Fibroblast of gingiva (primary cell): ENCODE measurements at regions not wholly inside any gene's neighbourhood (a gene's known extent, or its start where the extent isn't known, plus 50 kb on each side); places are given as distances from the start of the nearest gene placed in this dataset.
"Not testable (repeated sequence)": the region's sequence is repeated elsewhere in the genome, so short reads cannot be mapped to it uniquely, and the experiment has no call there.

Experiments used
- DNase-seq: peaks from one replicate; pipeline ENCODE4 v3.0.0-alpha.2; 2011; ENCODE audit warnings: low read depth

DNA sequence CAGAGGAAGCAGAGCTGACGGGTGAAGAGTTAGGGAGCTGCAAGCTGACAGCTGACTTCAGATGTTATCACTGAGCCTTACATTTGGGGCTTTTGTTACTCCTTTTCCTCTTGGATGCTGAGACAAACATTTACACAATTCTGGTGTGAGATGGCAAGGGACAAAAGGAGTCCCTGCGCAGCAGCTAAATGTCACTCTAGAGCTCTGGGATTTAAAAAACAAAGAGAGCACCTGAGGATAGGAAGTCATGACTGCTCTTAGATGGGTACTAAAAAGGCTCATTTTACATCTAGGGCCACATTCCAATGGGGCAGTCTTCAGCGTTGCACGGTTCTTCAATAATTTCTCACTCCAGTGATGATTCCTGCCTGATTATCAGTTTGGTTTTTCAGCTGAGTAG lies 204.5 kb downstream of the RAB38 start:
- DNase-seq: no peak

DNA sequence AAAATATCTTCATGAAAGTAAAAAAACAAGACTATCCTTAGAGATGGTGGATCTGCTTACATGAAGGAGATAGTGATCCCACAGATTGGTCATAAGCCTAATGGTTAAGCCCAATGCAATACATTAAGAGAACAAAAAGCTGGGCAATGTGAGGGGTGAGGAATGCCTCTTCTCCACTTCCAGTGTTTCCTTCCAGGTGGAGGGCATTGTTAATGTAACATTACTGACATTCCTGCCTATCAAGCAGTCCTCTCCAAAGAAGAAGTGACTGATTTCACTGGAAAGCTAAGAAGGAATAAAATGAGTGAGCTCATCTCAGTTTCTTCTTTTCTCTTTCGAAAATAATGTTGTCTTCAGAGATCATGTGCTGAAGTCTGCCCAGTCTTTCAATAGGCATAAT lies 207.8 kb downstream of the RAB38 start:
- no peak for DNase-seq

DNA sequence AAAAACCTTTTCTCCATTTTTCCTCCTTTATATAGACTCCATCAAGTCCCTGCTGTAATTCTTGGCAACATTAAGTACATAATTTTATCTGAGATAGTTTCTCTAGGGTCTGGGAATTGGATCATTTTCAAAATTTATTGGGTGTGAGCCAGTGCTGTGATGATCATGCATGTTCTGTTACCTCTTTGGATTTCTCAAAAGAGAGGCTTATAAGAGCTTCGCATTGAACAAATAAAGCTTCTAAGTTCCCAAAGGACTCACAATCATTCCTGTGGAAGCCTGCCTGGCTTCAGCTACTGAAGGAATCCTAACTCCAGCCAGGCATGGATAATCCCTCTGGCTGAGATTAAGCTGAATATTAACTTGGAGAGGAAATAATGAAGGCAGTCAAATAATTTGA lies 208.5 kb downstream of the RAB38 start:
- no peak for DNase-seq

DNA sequence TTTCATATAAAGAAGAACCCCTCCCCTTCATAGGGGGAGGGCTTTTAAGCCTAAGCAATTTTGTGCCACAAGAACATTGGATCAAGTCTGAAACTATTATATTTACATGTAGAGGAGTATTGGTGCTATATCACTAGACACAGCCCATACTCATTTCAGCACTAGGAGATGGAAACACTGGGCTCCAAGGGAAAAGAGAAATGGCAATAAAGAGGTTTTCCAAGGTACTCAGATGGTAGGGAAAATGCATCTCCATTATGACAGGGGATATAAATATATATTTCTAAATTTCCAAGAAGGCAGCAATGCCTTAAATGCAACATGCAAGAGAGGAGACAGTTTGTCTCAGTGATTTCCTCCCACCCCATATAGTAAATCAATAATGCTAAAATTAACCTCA lies 209.0 kb downstream of the RAB38 start:
- no peak for DNase-seq

DNA sequence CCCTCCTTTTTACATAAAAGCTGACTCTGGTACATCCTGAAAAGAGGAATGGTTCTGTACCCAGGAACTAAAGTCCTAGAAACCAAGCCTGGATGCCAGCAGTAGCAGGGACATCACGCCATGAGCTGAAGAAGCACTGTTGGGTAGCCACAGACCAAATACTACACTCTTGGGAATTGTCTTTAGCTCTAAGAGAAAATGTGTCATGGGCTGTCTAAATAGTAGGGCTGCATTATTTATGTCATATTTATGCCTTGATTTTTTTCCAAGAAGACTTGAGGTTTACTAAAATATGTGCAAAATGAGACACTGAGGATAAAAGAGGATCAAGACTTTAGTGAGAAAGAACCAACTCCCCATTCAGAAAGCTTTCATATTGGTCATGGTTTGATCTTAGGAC lies 213.6 kb downstream of the RAB38 start:
- no peak for DNase-seq

DNA sequence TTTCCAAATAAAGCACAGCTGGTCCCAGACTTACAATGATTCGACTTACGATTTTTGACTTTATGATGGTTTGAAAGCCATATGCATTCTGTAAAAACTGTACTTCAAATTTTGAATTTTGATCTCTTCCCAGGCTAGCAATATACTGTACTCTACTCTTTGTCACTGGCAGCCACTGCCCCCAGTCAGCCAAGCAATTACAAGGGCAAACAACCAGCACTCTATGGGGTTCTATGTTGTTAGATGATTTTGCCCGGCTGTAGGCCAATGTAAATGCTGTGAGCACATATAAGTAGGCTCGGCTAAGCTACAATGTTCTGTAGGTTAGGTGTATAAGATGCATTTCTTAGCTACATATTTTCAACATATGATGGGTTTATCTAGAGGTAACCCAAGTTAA lies 217.3 kb downstream of the RAB38 start:
- DNase-seq: no peak

DNA sequence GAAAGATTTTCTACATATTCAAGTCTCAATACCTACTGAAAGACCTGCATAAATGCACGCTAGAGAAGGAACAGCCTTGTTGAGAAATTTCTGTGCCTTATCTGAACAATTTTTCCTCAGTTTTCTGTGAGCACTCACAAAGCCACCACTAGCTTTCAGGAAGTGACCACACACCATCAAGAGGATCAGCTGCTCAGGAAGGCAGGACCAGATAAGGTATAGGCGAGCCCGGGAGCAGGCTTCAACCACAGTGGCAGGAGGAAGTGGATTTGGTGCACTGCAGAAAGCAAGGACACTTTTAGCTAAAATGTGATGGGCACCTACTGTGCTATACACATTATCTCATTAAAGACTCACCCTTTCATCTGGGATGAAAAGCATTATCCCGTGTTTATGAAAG lies 220.8 kb downstream of the RAB38 start:
- DNase-seq: no peak

DNA sequence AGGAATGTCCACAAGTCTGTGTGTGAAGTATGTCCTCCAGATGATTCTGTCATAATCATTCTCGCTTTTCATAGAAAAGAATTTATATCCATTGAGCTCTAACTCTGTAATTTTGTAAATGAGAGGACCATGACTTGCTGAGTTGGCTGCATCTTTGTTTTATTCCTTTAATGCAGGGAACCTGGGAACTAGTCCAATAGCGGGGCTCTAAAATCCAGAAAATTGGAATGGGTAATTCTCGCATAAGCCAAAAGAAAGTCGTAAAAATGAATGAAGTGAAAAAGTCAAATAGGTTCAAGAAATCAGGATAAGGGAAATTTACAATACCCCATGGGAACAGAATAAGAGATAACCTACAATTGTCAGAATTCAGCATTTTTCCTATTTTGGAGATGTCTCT lies 232.5 kb downstream of the RAB38 start:
- no peak for DNase-seq

DNA sequence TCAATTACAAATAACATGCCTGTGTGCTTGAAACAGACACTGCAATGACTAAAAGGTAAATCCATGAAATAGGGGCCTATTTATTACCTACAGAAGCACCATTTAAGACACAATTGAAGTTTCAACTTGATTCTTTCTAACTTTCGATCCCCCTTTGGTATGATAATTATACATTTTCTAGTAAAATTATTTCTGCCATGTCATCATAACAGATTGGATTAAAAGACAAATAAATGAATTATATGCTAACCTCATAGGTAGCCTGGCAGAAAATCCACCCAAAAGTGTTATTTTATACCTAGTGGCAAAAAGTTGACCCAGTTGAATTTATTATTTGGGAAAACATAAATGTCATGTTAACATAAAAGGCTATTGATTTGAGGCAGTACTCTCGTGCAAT lies 241.1 kb downstream of the RAB38 start:
- no peak for DNase-seq

DNA sequence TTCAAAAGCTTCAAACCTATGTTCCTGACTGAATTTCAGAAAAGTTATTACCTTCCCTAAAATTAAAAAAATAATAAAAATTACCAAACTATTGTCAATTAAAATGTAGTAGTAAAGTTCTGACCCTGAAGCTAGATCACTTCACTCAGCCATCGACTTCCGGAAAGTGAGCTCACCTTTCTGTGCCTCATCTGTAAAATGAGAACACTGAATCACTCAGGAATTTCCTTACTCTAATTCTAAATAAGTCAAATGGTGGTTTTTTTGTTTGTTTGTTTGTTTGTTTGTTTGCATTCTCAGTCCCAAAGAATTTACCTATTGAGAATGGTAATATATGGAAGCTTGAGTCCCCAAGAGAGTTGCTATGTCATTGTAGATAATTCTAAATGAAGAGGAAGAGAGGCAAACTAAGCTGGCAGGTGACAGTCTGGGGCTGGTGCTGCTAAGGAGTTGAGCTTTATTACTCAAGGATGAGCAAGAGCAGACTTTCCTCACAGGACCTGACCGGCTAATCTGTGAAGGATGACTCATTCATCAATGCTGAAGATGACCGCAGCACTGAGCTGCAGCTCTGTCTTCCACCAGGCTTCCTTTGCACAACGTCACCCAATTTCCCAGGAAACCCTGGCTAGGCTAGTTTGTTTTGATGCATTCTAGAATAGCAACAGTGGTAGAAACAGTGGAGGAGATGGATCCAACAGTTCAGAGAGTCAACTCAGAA lies 248.8 kb downstream of the RAB38 start:
- DNase-seq: no peak

DNA sequence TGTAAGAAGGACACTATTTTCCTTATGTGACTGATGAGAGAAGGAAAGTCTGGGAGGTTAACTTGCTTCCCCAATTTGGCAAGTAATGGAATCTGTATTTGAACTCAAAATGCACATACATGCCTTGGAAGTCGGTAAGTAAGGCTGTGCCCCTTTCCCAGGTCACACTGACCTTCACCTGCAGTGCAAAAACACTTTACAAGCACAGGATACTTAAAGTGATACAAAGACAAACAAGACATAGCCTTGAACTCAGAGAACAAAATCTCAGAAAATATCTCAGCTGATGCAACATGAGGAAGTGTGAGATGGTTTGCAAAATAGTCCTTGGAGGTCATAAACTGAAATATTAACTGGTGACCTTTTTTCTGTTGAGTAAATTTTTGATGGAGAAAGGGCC lies 251.1 kb downstream of the RAB38 start:
- no peak for DNase-seq

DNA sequence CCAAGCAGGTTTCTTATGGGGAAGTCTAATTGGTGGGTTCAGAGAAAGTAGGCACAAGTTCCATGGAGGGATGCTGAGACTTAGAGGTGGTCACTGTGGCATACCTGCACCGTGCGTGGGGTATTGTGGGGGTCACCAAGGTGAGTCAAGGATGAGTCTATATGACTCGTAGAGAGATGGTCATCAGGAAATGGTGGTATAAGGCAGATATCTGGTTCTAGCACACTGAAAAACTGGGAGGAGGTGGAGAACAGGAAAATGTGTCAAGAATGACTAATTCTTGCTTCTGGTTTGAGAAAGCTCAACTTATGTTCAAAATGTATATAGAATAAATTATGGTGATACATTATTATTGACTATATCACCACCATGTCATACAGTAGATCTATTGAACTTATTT lies 258.1 kb downstream of the RAB38 start:
- DNase-seq: no peak

DNA sequence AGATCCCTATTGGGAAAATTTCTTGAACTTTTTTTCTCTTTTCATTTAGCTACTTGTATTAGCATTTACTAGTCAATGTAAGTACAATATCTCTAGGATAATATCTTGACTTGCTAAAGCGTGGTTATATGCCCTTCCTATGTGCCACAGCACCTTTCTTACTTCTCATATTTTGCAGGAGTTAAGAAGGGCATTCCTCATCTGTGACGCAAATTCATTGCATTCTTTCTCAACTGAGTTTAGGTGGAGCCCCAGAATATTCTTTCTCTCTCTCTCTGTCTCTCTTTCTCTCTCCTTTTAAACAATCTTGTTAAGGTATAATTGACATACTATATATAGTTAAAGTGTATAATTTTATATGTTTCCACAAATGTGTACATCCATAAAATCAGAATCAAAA lies 266.1 kb downstream of the RAB38 start:
- no peak for DNase-seq

DNA sequence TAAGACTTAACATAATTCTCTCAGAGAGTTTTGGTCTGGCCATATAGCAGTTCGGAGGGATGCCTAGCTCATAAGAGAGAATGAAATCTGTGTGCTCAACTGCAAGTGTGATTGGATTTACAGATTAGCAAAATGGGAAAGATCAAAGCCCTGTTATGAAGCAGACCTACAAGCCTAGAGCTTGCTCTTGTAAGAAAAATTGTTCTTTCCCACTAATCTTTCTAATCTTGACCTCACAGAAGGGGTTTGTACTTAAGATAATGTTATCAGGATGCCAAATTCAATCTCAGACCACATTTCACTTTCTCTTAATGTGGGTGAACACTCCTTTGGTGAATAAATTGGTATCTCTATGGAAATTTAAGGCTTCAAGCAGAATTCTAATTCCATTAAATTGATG lies 267.2 kb downstream of the RAB38 start:
- DNase-seq: no peak

DNA sequence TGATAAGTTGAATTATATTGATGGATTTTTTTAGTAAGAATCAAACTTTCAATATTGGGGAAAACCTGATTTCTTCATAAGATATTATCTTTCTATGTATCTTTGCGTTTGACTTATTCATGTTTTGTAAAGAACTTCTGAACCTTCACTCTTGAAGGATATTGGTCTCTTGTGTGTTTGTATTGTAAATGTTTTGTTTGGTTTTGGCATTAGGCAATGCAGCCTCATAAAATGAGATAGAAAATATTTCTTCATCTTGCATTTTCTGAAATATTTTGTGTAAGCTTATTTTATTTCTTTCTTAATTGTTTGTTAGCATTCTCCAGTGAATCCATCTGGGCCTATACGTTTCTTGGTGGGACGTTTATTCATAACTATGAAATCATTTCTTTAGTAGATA lies 271.9 kb downstream of the RAB38 start:
- no peak for DNase-seq

DNA sequence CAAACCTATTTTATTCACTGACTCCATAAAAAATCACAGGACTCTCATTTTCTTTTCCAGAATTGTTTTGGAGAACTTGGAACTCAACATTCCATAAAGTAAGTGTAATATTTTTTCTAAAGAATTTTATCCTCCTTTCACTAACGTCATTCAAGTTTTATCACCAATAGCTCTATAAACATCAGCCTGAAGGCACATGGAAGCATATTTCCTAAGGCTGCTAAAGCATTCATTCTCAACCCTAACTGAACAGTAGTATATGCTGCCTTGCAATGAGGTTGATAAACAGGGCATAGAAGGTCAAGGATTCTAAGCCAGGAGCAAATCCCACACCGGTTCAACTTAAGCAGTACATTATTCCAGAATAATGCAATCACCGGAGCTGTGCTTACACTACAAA lies 273.9 kb downstream of the RAB38 start:
- no peak for DNase-seq

DNA sequence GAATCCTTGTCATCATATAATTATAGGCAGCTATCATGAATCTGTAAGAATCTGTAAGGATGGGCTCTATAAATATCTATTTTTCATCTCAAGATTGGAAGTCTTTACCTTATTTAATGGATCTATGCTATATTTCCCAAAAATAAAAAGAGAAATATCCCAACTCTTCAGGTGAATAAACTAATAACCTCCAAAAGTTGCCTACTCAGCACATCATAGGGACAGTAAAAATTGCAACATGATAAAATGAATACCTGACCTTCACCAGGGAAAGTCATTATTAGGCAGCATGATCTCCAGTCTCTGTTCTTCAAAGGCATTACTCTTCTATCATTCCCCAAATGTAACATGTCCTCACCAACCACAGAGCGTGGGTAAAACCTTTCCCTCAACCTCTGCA lies 277.3 kb downstream of the RAB38 start:
- DNase-seq: no peak

DNA sequence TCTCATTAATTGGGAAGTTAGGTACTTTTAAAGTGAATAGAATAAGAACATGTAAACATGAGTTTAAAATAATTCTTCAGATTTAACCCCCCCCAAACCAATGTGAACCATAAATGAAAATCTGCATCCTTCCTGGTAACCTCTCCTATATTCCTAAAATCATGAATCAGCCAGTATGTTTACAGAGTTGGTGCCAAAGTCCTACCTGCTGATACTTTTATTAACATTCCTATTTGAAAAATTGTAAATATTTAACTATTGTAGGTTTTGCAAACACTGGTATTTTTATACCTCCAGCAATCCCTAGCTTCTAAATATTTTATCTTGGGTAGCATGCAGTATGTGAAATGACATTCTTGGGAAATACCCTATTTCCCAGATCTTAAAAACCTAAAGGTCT lies 278.2 kb downstream of the RAB38 start:
- no peak for DNase-seq

DNA sequence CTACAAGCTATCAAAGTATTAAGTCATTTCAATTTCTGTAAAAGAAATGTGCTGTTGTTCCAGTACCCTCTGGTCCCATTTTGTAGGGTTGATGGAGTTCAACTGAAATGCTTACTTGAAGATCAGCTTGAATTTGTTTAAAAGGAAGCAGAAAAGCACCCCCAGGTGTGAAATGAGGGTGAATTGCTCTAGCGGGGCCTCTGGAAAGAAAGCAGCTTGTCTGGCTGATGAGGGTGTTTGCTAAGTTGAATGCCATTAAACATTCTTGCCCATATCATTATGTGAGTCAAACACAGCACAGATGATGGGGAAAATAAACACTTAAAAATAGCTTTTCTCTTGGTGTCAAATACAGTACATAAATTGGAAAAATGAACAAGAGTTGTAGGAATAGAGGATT lies 280.3 kb downstream of the RAB38 start:
- no peak for DNase-seq

DNA sequence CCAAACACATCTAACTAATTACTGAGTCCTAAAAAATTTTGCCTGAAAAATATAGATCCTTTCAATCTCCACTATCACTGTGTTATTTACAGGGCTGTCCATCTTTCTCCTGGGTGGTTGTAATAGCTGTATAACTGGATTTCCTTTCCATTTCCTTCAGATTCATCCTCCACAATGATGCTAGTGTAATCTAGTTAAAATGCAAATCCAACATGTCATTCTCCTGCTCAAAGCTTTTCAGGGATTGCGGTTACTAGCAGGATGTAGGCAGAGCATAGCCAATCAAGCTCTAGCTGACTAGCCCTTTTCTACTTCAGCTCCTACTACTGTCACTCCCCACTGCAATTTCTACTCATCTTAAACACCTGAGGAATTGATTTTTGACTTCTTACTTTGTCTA lies 283.0 kb downstream of the RAB38 start:
- DNase-seq: no peak

DNA sequence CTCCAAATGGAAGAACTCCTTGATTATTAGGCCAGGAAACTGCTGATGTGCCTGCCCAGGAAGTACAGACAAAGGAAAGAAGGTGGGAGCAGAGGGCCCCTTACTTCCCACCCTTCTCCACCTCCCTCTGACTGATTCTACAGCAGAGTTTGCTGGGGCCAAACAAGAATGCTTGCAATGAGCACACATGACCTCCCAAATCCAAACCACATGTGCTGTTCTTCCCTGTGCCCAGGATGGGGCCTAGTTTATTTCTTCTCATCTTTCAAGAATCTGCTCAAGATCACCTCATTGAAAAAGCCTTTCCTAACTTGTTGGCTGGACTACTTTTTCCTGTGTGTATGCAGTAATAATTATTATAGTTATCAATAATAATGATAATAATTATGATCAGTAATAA lies 286.1 kb downstream of the RAB38 start:
- DNase-seq: no peak

DNA sequence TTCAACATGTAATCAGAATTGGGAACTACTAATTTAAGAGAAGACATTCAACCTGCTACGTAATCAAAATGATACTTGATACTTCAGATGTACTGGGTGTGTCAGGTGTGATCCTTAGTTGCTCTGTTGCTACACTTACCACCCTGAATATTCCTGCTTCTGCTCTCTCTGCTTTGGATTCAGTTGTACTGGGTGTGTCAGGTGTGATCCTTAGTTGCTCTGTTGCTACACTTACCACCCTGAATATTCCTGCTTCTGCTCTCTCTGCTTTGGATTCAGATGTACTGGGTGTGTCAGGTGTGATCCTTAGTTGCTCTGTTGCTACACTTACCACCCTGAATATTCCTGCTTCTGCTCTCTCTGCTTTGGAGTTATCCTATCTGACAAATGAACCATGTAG lies 290.2 kb downstream of the RAB38 start:
- not testable (repeated sequence) for DNase-seq

DNA sequence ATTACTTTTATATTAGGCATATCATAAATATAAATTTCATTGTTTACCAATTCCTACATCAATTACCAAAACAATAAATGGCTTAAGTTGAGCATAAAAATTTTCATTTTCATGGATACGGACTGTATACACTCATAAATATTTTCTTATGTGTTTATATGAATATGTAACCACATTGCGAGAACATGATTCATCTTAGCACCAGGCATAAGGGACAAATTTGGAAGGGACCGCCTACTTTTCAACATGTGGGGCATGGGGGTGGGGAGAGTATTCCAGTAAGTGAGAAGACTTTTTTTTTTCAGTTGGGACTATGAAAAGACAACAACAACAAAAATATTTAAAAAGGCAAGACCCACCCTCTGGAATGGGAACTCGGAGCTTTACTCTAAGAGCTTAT lies 296.1 kb downstream of the RAB38 start:
- DNase-seq: peak; percentile 57

DNA sequence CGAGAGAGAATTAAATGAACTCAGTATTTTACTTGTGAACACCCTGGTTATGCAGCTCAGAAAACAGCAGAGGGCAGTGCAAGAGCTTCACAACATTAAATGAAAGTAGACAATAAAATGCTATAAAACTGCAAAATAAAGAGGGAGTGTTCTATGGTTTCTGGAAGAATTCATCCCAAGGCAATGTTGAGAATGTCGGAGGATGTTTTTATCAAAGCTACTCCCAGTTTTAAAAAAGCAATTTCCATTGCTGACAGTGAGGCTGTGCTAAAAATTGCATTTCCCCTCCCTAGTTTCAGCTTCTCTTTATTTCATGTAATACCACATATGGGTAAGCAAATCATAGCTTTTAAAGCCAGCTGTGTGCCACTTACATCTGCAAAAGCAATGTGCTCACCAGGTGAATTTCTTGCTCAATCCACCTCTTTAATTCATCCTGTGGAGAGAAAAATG lies 296.8 kb downstream of the RAB38 start:
- peak; percentile 20 for DNase-seq

DNA sequence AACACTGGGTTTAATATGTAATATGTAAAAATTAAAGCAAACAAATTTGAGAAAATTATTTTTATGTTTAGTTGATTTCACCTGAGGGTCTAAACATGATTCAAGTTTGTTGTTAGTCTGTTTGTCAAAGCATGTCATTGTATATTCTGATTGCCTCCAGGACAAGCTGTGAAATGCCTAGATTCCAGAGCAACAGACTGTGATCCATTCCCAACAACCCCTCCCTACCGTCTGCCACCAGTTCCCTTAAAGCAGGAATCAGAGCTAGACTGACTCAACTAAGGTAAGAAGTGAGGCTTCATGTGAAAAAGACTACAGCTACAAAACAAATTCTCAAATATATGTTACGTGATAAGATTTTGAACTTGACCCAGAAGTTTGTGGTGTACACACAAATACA lies 304.2 kb downstream of the RAB38 start:
- no peak for DNase-seq
